Prostate gland (tissue), 2 donors: ENCODE measurements at regions not wholly inside any gene's neighbourhood (a gene's known extent, or its start where the extent isn't known, plus 50 kb on each side); places are given as distances from the start of the nearest gene placed in this dataset.

ENCODE experiments used
- DNase-seq: peaks from one replicate; pipeline ENCODE4 v3.0.0-alpha.2; 2019; ENCODE audit warnings: low spot score
- H3K27ac ChIP-seq, 2 donors: fragments of 200-600 bp; sonication (generic); 2 replicates each; pipeline ENCODE4 v1.5.1; 2017 to 2019
- H3K27me3 ChIP-seq: fragments of 200-600 bp; sonication (generic); replicated peaks from 2 replicates; pipeline ENCODE4 v1.5.1; 2019; ENCODE audit not compliant: insufficient read depth
- H3K36me3 ChIP-seq, 2 donors: fragments of 200-600 bp; sonication (generic); 1 replicate in 1 of 2; 2 replicates in 1 of 2; pipeline versions ENCODE4 v1.5.1 to v1.8.1; 2017 to 2019
- H3K4me1 ChIP-seq: fragments of 200-600 bp; sonication (generic); replicated peaks from 2 replicates; pipeline ENCODE4 v1.5.1; 2019
- H3K4me3 ChIP-seq, 2 donors: fragments of 200-600 bp; sonication (generic); 2 replicates each; pipeline ENCODE4 v1.5.1; 2017 to 2019
- H3K9me3 ChIP-seq: fragments of 200-600 bp; sonication (generic); 2 replicates; pipeline ENCODE4 v1.5.1; 2017
- CTCF ChIP-seq, 4 experiments: fragments of 200-600 bp in 2 of 4; fragments of 450-650 bp in 2 of 4; sonication (generic) in 2 of 4; IDR thresholded peaks; 1 replicate in 3 of 4; 2 replicates in 1 of 4; pipeline ENCODE4 v1.5.1; 2016 to 2019; ENCODE audit warnings: antibody characterized with exemption in 4 of 4, mild to moderate bottlenecking in 2 of 4, moderate library complexity in 2 of 4
- POLR2A ChIP-seq: fragments of 450-650 bp; IDR thresholded peaks from one replicate; pipeline ENCODE4 v1.6.1; 2016; ENCODE audit warnings: antibody characterized with exemption, mild to moderate bottlenecking
- POLR2AphosphoS5 ChIP-seq: sonication (generic); formaldehyde crosslinking; IDR thresholded peaks from one replicate; pipeline ENCODE4 v1.6.1; 2017; ENCODE audit warnings: antibody characterized with exemption
- WGBS: methylation state at CpG from one replicate; pipeline ENCODE4 v1.1.5; 2018; 5-methylcytosine and 5-hydroxymethylcytosine counted together
- intact Hi-C: fragments of 100-400 bp; cut with DNase I; formaldehyde crosslinking; loops from one replicate; pipeline ENCODE4 v1.14.2; 2022

- Histone ChIP-seq H3K4me1 (no peaks in the 10 kb centered on the region), H3K27ac (no peak overlapping the region), H3K9me3 (no peaks in the 10 kb centered on the region), H3K4me3 (no peak overlapping the region), H3K36me3 (no peaks in the 10 kb centered on the region), H3K27me3 (no peaks in the 10 kb centered on the region)
- no peak for DNase-seq
- intact Hi-C loops, result no loop called here
- TF ChIP-seq POLR2AphosphoS5, result no peak
- TF ChIP-seq CTCF (IDR thresholded peaks at IDR 0.05), result no peak
- no peak for TF ChIP-seq POLR2A
These were observed 147.6 kb upstream of the ITGA6 start for GRCh38 chr2:172279813-172280212.

GRCh38 chr2:172280571-172281361, 146.6 kb upstream of the ITGA6 start:
- H3K4me3 ChIP-seq, result no peak overlapping the region
- intact Hi-C loops, result no loop called here
- H3K27ac ChIP-seq, result no peak overlapping the region
- WGBS, result 64% methylated on average over 6 of the region's 6 CpGs
- no peak for DNase-seq
- no peaks in the 10 kb centered on the region for H3K9me3 ChIP-seq
- H3K4me1 ChIP-seq, result no peaks in the 10 kb centered on the region
- no peaks in the 10 kb centered on the region for H3K27me3 ChIP-seq
- no peaks in the 10 kb centered on the region for H3K36me3 ChIP-seq
- TF ChIP-seq POLR2AphosphoS5 (no peak), CTCF (IDR thresholded peaks at IDR 0.05) (no peak), POLR2A (no peak)

GRCh38 chr2:172281648-172282570, 145.5 kb upstream of the ITGA6 start:
- H3K4me3 ChIP-seq, result no peak overlapping the region
- WGBS, result 86% methylated on average over 3 of the region's 3 CpGs
- TF ChIP-seq POLR2A (no peak), CTCF (IDR thresholded peaks at IDR 0.05) (no peak), POLR2AphosphoS5 (no peak)

GRCh38 chr2:172282944-172283343, 144.4 kb upstream of the ITGA6 start:
- no peak overlapping the region for H3K4me3 ChIP-seq
- H3K27me3 ChIP-seq, result no peaks in the 10 kb centered on the region
- WGBS, result 90% methylated on average over 5 of the region's 5 CpGs
- no peak for TF ChIP-seq CTCF (IDR thresholded peaks at IDR 0.05)
- no peak for TF ChIP-seq POLR2A
- no peak for TF ChIP-seq POLR2AphosphoS5
- DNase-seq, result no peak
- H3K4me1 ChIP-seq, result no peaks in the 10 kb centered on the region
- intact Hi-C loops, result no loop called here
- no peak overlapping the region for H3K27ac ChIP-seq
- H3K36me3 ChIP-seq, result no peaks in the 10 kb centered on the region
- H3K9me3 ChIP-seq, result no peaks in the 10 kb centered on the region

More at GRCh38 chr2:172281648-172282570, 145.5 kb upstream of the ITGA6 start:
- Histone ChIP-seq H3K27me3 (no peaks in the 10 kb centered on the region), H3K27ac (no peak overlapping the region), H3K36me3 (no peaks in the 10 kb centered on the region), H3K9me3 (no peaks in the 10 kb centered on the region), H3K4me1 (no peaks in the 10 kb centered on the region)
- DNase-seq, result no peak
- intact Hi-C loops, result no loop called here
